Endothelial cell of hepatic sinusoid (primary cell): ENCODE measurements at regions not wholly inside any gene's neighbourhood (a gene's known extent, or its start where the extent isn't known, plus 50 kb on each side); places are given as distances from the start of the nearest gene placed in this dataset.
"Not testable (repeated sequence)": the region's sequence is repeated elsewhere in the genome, so short reads cannot be mapped to it uniquely, and the experiment has no call there.

Experiments used
- in situ Hi-C: cut with HindIII; loops from 2 replicates; pipeline ENCODE4 v1.10.0; 2017; ENCODE audit warnings: low sequenced_read_pairs

GRCh38 chr6:2327591-2327990, 82.2 kb upstream of the GMDS start:
- in situ Hi-C loops, result no loop called here

GRCh38 chr6:2324166-2324953, 79.0 kb upstream of the GMDS start:
- in situ Hi-C loops, result no loop called here

- in situ Hi-C loops, result not testable (repeated sequence)
These were observed 72.1 kb upstream of the GMDS start for GRCh38 chr6:2317498-2317897.

- in situ Hi-C loops, result no loop called here
These were observed 69.2 kb upstream of the GMDS start for GRCh38 chr6:2314641-2315040.

GRCh38 chr6:2310042-2310441, 64.6 kb upstream of the GMDS start:
- in situ Hi-C loops, result no loop called here

- in situ Hi-C loops, result no loop called here
These were observed 63.7 kb upstream of the GMDS start for GRCh38 chr6:2309122-2309521.

GRCh38 chr6:2307799-2308198, 62.4 kb upstream of the GMDS start:
- in situ Hi-C loops, result no loop called here

GRCh38 chr6:2305951-2306350, 60.5 kb upstream of the GMDS start:
- in situ Hi-C loops, result no loop called here

- in situ Hi-C loops, result not testable (repeated sequence)
These were observed 57.1 kb upstream of the GMDS start for GRCh38 chr6:2302482-2302881.

GRCh38 chr6:2296781-2297180, 51.4 kb upstream of the GMDS start:
- in situ Hi-C loops, result no loop called here
